Superior temporal gyrus (tissue), 1 donor: ENCODE measurements at regions not wholly inside any gene's neighbourhood (a gene's known extent, or its start where the extent isn't known, plus 50 kb on each side); places are given as distances from the start of the nearest gene placed in this dataset.
"Not testable (repeated sequence)": the region's sequence is repeated elsewhere in the genome, so short reads cannot be mapped to it uniquely, and the experiment has no call there.

ENCODE experiments used
- DNase-seq: peaks from one replicate; pipeline ENCODE4 v3.0.0-alpha.2; 2016; ENCODE audit errors: extremely low spot score

DNA sequence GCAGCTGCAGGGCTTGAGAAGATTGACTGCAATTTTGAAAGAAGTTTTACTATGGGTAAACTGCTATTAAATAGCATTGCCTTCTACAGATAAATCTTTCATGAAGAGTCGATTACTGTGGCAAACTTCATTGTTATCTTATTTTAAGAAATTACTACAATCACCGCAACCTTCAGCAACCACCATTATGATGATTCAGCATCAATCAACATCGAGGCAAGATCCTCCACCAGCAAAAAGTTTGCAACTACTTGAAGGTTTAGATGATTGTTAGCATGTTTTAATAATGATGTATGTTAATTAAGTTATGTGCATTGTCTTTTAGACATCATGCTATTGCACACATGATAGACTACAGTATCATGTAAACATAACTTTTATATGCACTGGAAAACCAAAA is 1511.0 kb downstream of the FSTL5 start:
- DNase-seq: no peak

DNA sequence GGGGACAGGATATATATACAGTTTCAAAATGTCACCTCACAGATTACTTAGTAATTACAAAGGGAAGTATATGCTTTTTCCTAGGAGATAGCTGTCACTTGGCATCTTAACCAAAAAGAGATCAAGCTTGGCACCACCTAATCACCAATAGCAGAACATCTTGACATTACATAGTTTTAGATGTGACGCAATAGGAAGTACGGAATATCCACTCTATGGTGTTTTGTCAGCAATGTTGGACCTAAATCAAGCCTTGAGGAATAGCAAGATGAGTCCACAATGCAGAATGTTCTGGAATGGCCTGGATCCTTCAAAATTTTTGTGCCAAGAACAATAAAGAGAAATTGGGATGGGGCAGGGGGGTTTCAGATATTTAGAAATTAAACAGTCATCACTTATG is 1488.2 kb downstream of the FSTL5 start:
- DNase-seq: no peak

DNA sequence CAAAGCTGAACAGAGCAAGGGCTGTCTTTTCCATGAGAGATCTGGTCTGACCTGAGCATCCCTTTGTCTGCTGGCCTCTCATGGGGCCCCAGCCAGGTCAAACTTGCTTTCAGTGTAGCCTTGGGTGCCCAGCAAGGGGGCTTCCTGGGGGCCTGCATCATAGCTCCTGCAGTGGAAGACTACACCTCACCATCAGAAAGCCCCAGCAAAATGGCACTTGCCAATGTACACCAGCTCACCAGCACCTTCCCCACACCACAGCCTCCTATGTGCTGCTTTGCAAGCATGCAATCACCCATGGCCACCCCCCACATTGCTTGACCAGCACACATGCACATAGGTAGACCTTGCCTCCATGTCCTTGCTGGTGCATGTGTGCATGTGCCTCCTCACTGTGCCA is 1478.1 kb downstream of the FSTL5 start:
- DNase-seq: no peak

DNA sequence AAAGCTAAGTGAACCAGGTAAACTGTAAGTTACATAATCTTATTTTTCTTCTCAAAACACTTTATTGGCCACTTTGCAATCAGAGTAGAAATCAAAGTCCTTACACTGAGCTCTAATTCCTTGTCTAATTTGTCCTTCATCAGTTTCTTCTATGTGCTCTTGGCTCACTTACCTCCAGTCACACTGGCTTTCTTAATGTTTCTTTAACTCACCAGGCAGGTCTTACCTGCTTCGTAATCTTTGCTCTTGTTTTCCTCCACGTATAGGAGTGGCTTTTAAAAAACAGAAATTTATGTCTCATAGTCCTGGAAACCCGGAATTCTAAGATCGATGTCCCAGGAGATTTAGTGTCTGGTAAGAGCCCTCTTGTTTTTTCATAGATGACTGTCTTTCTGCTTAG is 1462.1 kb downstream of the FSTL5 start:
- DNase-seq: no peak

DNA sequence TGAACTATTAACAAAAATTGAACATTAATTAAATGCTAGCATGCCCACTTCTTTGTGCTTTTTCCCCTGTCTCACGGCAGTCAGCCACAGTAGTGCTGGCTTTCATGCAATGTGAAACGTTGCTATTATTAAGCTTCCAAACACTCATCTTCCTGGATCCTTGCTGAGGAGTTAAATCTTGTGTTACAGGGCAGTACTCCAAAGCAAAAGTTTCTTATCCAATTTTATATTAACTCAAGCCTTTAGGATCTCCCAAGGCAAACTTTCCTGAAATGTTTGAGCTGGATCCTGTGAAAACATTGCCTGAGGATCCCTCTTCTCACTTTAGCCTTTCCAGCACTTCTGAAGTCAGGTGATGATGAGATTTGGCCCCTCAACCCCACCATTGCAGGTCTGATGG is 1454.8 kb downstream of the FSTL5 start:
- no peak for DNase-seq

DNA sequence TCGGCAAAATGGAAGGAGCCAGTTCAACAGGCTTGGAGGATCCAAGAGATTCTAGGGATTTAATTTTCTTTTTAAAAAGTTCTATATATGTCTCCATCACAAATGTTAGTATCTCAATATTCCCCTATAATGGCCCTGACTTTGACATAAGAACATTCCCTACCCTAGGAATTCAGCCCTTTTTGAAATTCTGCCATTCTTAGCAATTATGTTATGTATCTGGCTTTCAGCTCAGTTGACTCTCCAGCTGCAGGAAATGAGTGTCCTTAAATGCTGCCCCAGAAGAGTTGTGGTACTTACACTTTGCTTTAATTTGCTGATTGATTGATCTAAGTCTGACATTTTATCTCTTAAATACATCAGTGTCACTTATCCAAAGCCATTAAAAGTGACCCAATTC is 1454.3 kb downstream of the FSTL5 start:
- no peak for DNase-seq

DNA sequence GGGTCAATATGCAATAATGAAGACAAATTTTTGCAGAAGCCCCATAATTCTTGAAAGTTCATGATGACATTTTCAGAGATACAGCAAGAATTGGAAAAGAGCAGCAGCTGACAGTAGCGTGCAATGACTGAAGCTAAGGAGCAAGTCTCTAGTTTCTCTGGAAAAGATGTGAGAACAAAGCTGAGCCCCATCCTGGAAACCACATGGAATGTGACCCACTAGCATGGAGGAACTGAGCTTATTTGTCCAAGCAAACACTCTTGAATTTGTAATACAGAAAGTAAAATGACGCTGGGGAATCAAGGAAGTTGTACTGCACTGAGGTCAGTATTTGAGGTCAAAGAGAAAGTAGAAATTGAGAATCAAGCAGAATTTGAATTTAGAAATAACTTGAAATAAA is 1447.2 kb downstream of the FSTL5 start:
- DNase-seq: no peak

DNA sequence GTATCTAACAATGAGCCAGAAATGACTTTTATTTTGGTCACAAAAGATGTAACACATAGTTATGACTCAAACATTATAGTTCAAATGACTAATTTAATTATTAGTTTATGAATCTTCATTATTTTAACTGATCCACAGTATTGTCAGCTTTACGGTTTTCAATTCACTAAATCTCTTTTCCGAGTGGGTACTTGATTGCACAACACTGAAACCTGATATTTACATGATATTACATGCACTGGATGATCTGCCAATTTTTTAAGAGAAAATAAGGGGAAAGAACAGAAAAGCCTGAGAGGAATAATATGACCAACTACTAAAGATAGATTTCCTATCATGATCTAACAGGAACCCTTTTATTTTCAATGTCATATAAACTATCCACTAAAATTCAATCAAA is 1446.0 kb downstream of the FSTL5 start:
- DNase-seq: no peak

DNA sequence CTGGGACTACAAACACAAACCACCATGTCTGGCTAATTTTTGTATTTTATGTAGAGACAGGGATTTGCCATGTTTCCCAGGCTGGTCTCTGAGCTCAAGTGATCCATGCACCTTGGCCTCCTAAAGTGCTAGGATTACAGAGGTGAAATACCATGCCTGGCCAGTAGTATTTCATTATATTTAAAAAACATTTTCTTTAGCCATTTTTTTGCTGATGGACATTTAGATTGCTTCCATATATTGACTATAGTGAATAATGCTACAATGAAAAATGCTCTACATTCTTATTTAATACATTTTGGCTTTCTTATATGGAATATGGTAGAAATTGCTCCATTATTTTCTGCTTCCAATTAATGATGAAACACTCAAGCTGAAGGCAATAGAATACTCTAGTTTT is 1439.7 kb downstream of the FSTL5 start:
- no peak for DNase-seq

DNA sequence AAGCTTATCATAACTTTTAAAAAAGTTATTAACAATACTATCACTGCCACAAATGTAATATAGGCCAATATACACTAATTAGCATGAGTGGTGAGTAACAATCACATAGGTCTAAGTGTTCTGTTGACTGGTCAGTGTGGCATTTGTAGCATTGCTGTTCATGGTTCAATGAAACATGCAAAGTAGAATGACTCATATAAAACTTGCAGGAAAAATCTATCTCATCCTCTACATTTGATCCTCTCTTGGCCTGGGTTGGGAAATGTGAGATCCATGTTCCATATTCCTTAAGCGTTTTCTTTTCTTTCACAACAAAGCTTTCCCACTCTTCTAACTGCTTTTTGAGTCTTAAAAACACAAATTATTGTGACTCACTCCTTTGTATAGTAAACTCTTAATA is 1418.7 kb downstream of the FSTL5 start:
- DNase-seq: no peak

DNA sequence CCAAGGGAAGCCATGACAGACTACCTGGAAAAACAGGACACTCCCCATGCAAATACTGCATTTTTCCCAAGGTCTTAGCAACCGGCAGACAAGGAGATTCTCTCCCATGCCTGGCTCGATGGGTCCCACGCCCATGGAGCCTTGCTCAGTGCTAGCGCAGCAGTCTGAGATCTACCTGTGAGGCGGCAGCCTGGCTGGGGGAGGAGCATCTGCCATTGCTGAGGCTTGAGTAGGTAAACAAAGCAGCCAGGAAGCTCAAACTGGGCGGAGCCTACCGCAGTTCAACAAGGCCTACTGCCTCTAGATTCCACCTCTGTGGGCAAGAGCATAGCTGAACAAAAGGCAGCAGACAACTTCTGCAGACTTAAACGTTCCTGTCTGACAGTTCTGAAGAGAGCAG is 1417.2 kb downstream of the FSTL5 start:
- DNase-seq: not testable (repeated sequence)

DNA sequence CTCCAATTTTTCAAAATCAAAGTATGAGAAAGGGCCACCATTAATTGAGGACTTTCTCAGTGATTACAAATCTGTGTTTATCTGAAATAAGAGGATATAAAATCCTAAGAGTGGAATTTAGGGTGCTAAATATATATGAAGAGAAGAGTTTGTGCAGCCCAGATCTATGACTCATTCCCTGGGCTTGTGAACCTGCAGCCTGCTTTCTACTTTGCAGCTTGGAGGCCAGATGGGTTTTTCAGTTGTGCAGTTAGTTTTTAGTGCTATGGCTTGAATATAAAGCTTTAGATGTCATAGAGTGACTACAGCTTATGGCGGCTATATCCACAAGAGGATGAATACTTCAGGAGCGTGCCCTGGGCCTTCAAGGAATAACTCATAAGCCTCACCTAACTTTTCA is 1391.1 kb downstream of the FSTL5 start:
- peak; percentile 51 for DNase-seq

DNA sequence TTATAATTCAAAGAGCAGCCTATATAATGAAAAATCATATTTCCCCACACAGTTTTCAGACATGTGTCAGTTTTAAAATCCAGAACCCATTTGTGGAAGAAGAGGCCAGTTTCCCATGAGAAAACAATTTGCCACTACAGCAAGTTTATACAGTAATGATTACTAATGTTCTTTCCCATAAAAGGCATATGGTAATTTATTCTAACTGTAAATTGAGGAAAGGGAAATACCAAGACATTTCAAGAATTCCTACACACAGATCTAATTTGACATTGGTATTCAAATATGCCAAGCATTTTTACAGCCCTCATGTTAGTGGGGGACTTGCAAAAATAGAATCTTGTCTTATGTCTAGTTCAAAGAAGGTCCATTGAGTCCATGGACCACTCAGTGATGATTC is 1368.6 kb downstream of the FSTL5 start:
- no peak for DNase-seq

DNA sequence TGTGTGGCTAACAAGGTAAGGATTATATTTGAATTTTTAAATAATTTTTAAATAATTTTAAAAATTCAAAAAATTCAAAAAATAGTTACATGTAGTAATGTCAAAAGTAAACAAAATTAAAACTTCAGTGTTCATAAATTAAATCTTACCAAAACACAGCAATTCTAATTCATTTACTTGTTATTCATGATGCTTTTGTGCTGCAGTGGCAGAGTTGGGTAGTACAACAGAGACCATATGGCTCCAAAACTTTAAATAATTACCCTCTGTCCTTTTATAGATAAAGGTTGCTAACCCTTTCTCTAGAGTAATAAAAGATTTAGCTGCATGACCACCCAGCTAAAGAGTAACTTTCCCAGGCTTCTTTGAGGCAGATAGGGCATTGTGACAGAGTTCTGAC is 1355.6 kb downstream of the FSTL5 start:
- DNase-seq: no peak

DNA sequence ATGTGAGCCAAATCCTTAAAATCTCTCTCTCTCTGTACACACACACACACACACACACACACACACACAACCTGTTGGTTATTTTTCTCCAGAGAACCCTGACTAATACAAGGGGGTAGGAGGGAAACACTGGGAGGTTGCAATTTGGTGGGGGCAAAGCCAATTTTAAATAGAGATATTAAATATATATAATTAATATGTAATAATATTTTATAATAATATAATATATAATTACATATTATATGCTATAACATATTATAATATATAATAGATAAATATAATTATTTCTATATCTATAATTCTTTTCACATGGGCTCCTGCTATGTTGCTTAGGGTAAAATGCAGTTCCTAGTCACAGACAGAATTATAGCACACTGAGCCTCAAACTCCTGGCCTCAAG is 1354.2 kb downstream of the FSTL5 start:
- DNase-seq: no peak

DNA sequence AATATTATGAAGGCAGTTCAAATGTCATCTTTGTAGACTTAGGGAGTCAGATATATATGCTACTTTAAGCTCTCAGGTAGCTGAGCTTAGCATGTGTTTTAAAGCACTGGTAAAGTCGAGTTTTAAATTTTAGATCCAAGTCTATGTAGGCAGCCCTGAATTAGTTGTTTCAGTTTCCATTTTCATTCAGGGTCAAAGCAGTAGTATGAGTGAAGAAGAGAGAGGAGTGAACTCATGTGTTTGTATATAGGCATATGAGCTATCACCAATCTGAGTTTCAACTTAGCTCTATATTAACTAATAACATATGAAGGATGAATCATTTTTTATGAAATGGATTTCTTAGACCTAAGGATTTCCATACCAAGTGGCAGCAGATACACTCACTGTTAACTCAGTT is 1353.4 kb downstream of the FSTL5 start:
- DNase-seq: no peak

DNA sequence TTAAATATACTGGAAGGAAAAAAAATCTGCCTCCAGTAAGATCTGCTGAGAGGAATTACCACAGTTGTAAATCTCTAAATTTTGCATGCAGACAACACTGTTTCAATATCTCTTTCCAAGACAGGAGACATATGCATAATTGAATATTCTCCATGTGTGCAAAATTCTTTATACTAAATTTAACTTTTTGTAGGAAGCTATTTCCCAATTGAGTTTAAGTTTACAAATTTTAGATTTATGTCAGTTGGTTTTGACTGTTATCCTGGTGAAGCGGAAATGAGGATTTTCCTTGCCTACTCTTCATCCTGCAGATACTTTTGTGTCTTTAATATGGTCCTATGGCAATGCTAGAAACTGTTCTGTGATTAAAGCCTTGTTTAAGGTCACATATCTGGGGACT is 1352.9 kb downstream of the FSTL5 start:
- no peak for DNase-seq

DNA sequence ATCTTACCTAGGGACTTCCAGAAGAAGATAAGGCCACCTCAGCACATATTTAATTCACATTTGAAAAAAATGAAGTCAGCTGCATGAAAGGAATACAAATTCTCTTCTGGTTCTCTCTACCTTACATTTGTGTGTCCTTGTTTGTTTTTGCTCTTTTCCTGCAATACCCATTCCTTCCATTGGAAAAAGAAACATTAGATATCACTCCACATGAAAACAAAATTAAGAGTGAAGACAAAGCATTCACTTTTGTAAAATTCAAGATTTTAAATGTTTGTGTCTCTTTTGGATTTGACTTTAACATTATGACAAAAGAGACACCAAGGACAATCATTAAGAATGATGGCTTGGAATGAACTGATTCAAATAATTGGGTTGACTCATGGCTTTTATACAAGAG is 1351.8 kb downstream of the FSTL5 start:
- no peak for DNase-seq

DNA sequence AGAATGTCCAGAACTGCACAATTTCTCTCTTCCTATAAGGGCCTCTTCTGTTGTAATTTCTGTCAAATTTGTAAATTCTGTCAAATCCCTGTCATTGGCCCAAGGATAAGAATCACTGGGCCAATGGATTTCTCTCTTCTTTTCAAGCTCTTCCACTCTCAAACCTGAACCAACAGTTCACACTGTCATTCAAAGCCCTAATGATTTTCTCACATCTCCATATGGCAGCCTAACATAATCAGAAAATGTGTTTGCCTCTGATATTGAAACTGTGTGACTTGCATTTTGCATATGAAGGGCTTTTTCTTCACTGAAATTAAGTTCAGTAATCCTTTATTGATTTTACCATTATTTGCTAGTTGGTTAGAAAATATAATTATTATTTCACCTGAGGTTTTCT is 1349.1 kb downstream of the FSTL5 start:
- DNase-seq: no peak

DNA sequence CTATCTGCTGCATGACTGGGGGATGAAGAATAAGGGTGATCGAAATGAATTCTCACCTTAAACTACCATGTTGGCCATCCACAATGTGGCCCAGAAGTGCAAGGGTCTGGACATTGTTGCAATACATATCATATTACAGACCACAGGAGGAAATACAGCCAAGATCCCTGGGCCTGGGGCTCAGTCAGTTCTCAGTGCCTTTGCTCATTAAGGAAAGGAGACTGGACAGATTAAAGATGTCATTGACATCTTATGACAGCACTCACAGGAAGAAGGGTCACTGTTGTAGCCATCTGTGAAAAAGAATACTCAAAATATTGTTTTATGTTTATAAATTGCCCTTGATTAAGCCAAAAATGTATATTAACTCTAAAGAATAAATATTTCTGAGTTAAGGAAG is 1345.2 kb downstream of the FSTL5 start:
- DNase-seq: no peak

DNA sequence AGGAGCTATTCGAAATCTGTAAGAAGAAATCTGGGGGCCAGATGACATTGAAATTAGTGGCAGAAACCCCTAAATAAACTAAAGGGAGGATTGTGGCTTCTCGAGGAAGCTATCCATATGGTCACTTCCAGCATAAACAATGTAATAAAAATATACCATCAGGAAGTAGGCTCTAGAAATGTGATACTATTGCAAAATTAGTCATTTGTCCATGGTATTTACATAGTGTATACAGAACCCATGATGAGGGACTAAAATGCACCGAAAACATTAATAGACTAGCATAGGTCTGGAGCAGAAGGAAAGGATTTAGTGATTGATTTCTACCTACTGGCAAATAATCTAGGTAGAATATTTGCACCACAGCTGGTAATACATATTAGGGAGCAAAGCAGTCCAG is 1344.0 kb downstream of the FSTL5 start:
- DNase-seq: no peak

DNA sequence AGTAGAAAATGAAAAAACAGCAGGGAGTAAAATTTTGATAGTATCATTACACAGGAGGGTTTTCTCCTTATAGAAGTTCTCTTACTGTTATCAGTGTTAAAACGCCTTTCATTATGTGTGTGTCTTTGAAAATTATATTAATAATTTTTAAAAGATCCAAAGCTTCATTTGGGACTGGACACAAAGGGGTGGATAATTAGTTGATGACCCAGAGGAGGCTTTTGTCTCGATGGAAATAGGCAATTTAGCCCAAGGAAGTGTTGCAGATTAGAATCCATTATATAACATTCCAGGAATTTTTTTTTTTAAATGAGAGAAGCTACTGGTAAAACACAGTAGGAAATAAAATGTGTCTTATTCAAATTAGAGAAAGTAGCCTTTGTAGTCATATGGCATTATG is 1339.3 kb downstream of the FSTL5 start:
- DNase-seq: no peak

DNA sequence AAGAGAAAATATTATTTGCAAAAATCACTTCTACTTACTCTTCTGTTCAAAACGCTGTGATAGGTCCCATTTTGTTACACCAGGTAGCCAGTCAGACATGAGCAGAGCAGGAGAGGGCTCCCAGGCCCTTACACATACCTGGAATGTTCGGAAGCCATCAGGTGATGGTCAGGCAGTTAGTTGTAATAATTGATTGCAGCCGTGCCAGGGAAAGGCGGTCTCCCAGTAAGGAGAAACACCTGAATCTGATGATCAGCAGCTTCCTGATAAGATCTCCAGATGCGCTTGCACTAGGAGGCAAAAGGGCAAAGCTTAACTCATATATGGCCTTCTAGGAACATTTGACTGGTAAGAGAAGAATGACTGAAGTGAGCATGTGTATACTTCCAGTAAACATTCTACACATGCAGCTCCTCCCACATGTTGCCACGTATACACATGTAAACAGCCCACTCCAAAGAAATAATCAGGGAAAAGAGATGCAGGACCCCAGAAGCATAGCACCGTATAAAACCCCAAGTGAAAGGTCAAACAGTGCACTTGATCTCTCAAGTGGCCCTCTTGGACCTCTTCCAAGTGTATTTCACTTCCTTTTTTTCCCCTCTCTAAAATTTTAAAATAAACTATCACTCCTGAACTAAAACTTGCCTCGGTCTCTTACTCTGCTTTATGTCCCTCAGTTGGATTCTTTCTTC is 1338.0 kb downstream of the FSTL5 start:
- no peak for DNase-seq

DNA sequence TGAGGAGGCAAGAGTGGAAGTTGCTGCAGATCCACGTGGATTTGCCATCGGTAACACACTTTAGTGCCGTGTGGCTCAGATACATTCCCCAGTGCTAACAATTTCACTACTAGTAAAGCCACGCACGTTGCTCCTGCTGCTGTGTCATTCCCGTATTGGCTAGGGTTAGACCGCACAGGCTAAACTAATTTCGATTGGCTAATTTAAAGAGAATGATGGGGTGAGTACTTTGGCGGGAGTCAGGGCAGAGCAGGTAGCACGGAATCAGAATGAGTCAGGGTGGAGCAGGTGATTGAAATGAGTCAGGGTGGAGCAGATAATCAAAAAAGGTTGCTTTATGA is 1337.5 kb downstream of the FSTL5 start:
- no peak for DNase-seq
